ENCODE measurements at regions not wholly inside any gene's neighbourhood (a gene's known extent, or its start where the extent isn't known, plus 50 kb on each side); places are given as distances from the start of the nearest gene placed in this dataset.
A peak's percentile ranks its signal among the peaks of the same experiment; 100 is the strongest.

GRCh38 chr3:70543493-70543892, 231.1 kb upstream of the MDFIC2 start:
- no peak for DNase-seq
- Histone ChIP-seq H3K9me3 (no peaks in the 10 kb centered on the region), H3K36me3 (no peaks in the 10 kb centered on the region), H3K4me3 (ENCODE audit: low read depth, low read length) (no peak overlapping the region), H3K27me3 (peaks cover 12% of the 10 kb centered on the region), H3K4me1 (no peaks in the 10 kb centered on the region)
- TF ChIP-seq, protein P1, sequence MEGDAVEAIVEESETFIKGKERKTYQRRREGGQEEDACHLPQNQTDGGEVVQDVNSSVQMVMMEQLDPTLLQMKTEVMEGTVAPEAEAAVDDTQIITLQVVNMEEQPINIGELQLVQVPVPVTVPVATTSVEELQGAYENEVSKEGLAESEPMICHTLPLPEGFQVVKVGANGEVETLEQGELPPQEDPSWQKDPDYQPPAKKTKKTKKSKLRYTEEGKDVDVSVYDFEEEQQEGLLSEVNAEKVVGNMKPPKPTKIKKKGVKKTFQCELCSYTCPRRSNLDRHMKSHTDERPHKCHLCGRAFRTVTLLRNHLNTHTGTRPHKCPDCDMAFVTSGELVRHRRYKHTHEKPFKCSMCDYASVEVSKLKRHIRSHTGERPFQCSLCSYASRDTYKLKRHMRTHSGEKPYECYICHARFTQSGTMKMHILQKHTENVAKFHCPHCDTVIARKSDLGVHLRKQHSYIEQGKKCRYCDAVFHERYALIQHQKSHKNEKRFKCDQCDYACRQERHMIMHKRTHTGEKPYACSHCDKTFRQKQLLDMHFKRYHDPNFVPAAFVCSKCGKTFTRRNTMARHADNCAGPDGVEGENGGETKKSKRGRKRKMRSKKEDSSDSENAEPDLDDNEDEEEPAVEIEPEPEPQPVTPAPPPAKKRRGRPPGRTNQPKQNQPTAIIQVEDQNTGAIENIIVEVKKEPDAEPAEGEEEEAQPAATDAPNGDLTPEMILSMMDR (IDR thresholded peaks at IDR 0.05; ENCODE audit: low read depth, low read length) = no peak

- Histone ChIP-seq H3K4me3 (ENCODE audit: low read depth, low read length) (no peak overlapping the region), H3K27me3 (no peaks in the 10 kb centered on the region), H3K9me3 (no peaks in the 10 kb centered on the region), H3K36me3 (no peaks in the 10 kb centered on the region), H3K4me1 (no peaks in the 10 kb centered on the region)
- peak; percentile 14 for DNase-seq
- TF ChIP-seq, protein P1 (IDR thresholded peaks at IDR 0.05; ENCODE audit: low read depth, low read length) = peak; percentile 62
Measured at GRCh38 chr3:70539908-70540307, 227.5 kb upstream of the MDFIC2 start.

- no peaks in the 10 kb centered on the region for H3K4me1 ChIP-seq
- DNase-seq = no peak
- no peaks in the 10 kb centered on the region for H3K36me3 ChIP-seq
- no peaks in the 10 kb centered on the region for H3K9me3 ChIP-seq
- TF ChIP-seq, protein P1 (IDR thresholded peaks at IDR 0.05; ENCODE audit: low read depth, low read length) = no peak
- peaks cover 22% of the 10 kb centered on the region; the same call in 1 of the 2 replicates for H3K27me3 ChIP-seq
- H3K4me3 ChIP-seq (ENCODE audit: low read depth, low read length) = no peak overlapping the region
Measured at GRCh38 chr3:70532806-70533205, 220.4 kb upstream of the MDFIC2 start.

GRCh38 chr3:70531838-70532489, 219.5 kb upstream of the MDFIC2 start:
- peak; percentile 11 for DNase-seq
- no peaks in the 10 kb centered on the region for H3K9me3 ChIP-seq
- no peaks in the 10 kb centered on the region for H3K4me1 ChIP-seq
- no peaks in the 10 kb centered on the region for H3K36me3 ChIP-seq
- H3K4me3 ChIP-seq (ENCODE audit: low read depth, low read length) = no peak overlapping the region
- H3K27me3 ChIP-seq = peaks cover 22% of the 10 kb centered on the region; the same call in 1 of the 2 replicates
- TF ChIP-seq, protein P1 (IDR thresholded peaks at IDR 0.05; ENCODE audit: low read depth, low read length) = no peak

GRCh38 chr3:70531063-70531657, 218.7 kb upstream of the MDFIC2 start:
- Histone ChIP-seq H3K9me3 (no peaks in the 10 kb centered on the region), H3K27me3 (peaks cover 22% of the 10 kb centered on the region; the same call in 1 of the 2 replicates), H3K4me3 (ENCODE audit: low read depth, low read length) (no peak overlapping the region), H3K36me3 (no peaks in the 10 kb centered on the region), H3K4me1 (no peaks in the 10 kb centered on the region)
- TF ChIP-seq, protein P1 (IDR thresholded peaks at IDR 0.05; ENCODE audit: low read depth, low read length) = peak; percentile 57
- no peak for DNase-seq

DNA sequence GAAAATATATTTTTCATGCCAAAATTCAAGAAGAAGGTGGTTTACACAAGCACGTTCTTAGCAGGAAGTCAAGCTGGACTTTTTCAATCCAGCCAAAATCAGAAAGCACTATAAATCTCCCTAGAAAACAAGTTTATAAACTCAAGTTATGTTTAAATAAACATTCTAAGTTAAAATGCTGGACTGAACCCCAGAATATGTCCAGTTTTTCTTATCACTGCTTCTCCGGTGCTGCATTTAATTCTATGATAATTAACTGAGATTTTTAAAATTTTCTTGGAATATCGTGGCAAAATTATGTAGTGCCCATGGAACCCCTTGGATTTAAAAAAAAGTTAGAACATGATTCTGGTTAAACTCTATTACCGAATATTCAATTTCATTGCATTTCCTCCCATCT, 218.2 kb upstream of the MDFIC2 start:
- H3K27me3 ChIP-seq = peaks cover 22% of the 10 kb centered on the region; the same call in 1 of the 2 replicates
- no peaks in the 10 kb centered on the region for H3K4me1 ChIP-seq
- H3K4me3 ChIP-seq (ENCODE audit: low read depth, low read length) = no peak overlapping the region
- no peaks in the 10 kb centered on the region for H3K9me3 ChIP-seq
- no peak for DNase-seq
- no peaks in the 10 kb centered on the region for H3K36me3 ChIP-seq
- TF ChIP-seq, protein P1 (IDR thresholded peaks at IDR 0.05; ENCODE audit: low read depth, low read length) = no peak

Data from BE2C (cell line).